Skeletal muscle tissue (tissue), 3 donors: ENCODE measurements at regions not wholly inside any gene's neighbourhood (a gene's known extent, or its start where the extent isn't known, plus 50 kb on each side); places are given as distances from the start of the nearest gene placed in this dataset.

Experiments used
- H3K27ac ChIP-seq: one replicate; pipeline ENCODE4 v1.7.0; 2013; ENCODE audit warnings: mild to moderate bottlenecking, low read depth, low read length, inconsistent platforms
- H3K27me3 ChIP-seq, 3 donors: one replicate each; pipeline ENCODE4 v1.7.0; 2013; ENCODE audit warnings: low read length in 3 of 3; ENCODE audit not compliant: control insufficient read depth in 3 of 3, insufficient read depth in 3 of 3
- H3K36me3 ChIP-seq, 3 donors: one replicate each; pipeline ENCODE4 v1.7.0; 2013; ENCODE audit warnings: low read length in 3 of 3; ENCODE audit not compliant: control insufficient read depth in 3 of 3, insufficient read depth in 3 of 3
- H3K4me1 ChIP-seq, 3 donors: one replicate each; pipeline ENCODE4 v1.7.0; 2013; ENCODE audit warnings: low read length in 3 of 3, mild to moderate bottlenecking in 3 of 3; ENCODE audit not compliant: control insufficient read depth in 3 of 3, insufficient read depth in 3 of 3
- H3K4me3 ChIP-seq, 3 donors: one replicate each; pipeline ENCODE4 v1.7.0; 2013; ENCODE audit warnings: low read length in 3 of 3
- H3K9ac ChIP-seq, 3 donors: one replicate each; pipeline ENCODE4 v1.7.0; 2013; ENCODE audit warnings: low read length in 3 of 3, mild to moderate bottlenecking in 3 of 3, moderate library complexity in 2 of 3, low read depth in 1 of 3
- H3K9me3 ChIP-seq, 3 donors: one replicate each; pipeline ENCODE4 v1.7.0; 2013; ENCODE audit warnings: low read length in 3 of 3; ENCODE audit not compliant: control insufficient read depth in 3 of 3
- donor health status: Osteomylitis.

- Histone ChIP-seq H3K27me3 (peaks cover 0 to 5% (median 4%) of the 10 kb centered on the region in 3 donors), H3K9ac (no peak overlapping the region), H3K9me3 (peaks cover 0 to 3% (median 0%) of the 10 kb centered on the region in 3 donors), H3K4me3 (no peak overlapping the region), H3K4me1 (no peaks in the 10 kb centered on the region), H3K36me3 (no peaks in the 10 kb centered on the region), H3K27ac (no peak overlapping the region)
These were observed 1129.2 kb downstream of the TBC1D22A start for GRCh38 chr22:47891609-47892008.

- Histone ChIP-seq H3K9ac (no peak overlapping the region), H3K27ac (no peak overlapping the region), H3K4me1 (no peaks in the 10 kb centered on the region), H3K4me3 (no peak overlapping the region), H3K27me3 (peaks cover 0 to 8% (median 7%) of the 10 kb centered on the region in 3 donors), H3K36me3 (no peaks in the 10 kb centered on the region), H3K9me3 (peaks cover 0 to 3% (median 0%) of the 10 kb centered on the region in 3 donors)
These were observed 1126.4 kb downstream of the TBC1D22A start for GRCh38 chr22:47888817-47889216.

- H3K27ac ChIP-seq: no peak overlapping the region
- H3K36me3 ChIP-seq: no peaks in the 10 kb centered on the region
- no peak overlapping the region for H3K9ac ChIP-seq
- no peak overlapping the region for H3K4me3 ChIP-seq
- H3K9me3 ChIP-seq: peaks cover 0 to 2% (median 0%) of the 10 kb centered on the region in 3 donors
- H3K27me3 ChIP-seq: peaks cover 0 to 8% (median 7%) of the 10 kb centered on the region in 3 donors
- no peaks in the 10 kb centered on the region for H3K4me1 ChIP-seq
These were observed 1122.3 kb downstream of the TBC1D22A start for GRCh38 chr22:47884775-47885174.

- no peak overlapping the region for H3K27ac ChIP-seq
- H3K9ac ChIP-seq: no peak overlapping the region
- H3K36me3 ChIP-seq: no peaks in the 10 kb centered on the region
- H3K9me3 ChIP-seq: peaks cover 0 to 2% (median 0%) of the 10 kb centered on the region in 3 donors
- no peaks in the 10 kb centered on the region for H3K4me1 ChIP-seq
- no peak overlapping the region for H3K4me3 ChIP-seq
- H3K27me3 ChIP-seq: peaks cover 0 to 8% (median 7%) of the 10 kb centered on the region in 3 donors
These were observed 1121.8 kb downstream of the TBC1D22A start for GRCh38 chr22:47884200-47884599.

GRCh38 chr22:47883757-47884156 lies 1121.3 kb downstream of the TBC1D22A start:
- Histone ChIP-seq H3K9me3 (peaks cover 0 to 2% (median 0%) of the 10 kb centered on the region in 3 donors), H3K9ac (no peak overlapping the region), H3K4me1 (no peaks in the 10 kb centered on the region), H3K27ac (no peak overlapping the region), H3K4me3 (no peak overlapping the region), H3K27me3 (peaks cover 0 to 9% (median 8%) of the 10 kb centered on the region in 3 donors), H3K36me3 (no peaks in the 10 kb centered on the region)

GRCh38 chr22:47879346-47879745 lies 1116.9 kb downstream of the TBC1D22A start:
- Histone ChIP-seq H3K4me3 (no peak overlapping the region), H3K36me3 (no peaks in the 10 kb centered on the region), H3K9ac (no peak overlapping the region), H3K27me3 (peaks cover 2 to 20% (median 7%) of the 10 kb centered on the region in 3 donors), H3K9me3 (no peaks in the 10 kb centered on the region), H3K4me1 (no peaks in the 10 kb centered on the region), H3K27ac (no peak overlapping the region)

- peaks cover 2 to 20% (median 7%) of the 10 kb centered on the region in 3 donors for H3K27me3 ChIP-seq
- H3K4me1 ChIP-seq: no peaks in the 10 kb centered on the region
- H3K9ac ChIP-seq: no peak overlapping the region
- no peak overlapping the region for H3K27ac ChIP-seq
- no peaks in the 10 kb centered on the region for H3K36me3 ChIP-seq
- H3K4me3 ChIP-seq: no peak overlapping the region
- no peaks in the 10 kb centered on the region for H3K9me3 ChIP-seq
These were observed 1116.0 kb downstream of the TBC1D22A start for GRCh38 chr22:47878460-47878859.

GRCh38 chr22:47872761-47873535 lies 1110.5 kb downstream of the TBC1D22A start:
- no peak overlapping the region for H3K27ac ChIP-seq
- H3K4me3 ChIP-seq: no peak overlapping the region

GRCh38 chr22:47865626-47866025 lies 1103.2 kb downstream of the TBC1D22A start:
- H3K27me3 ChIP-seq: peaks cover 0 to 4% (median 4%) of the 10 kb centered on the region in 3 donors
- H3K36me3 ChIP-seq: no peaks in the 10 kb centered on the region
- no peak overlapping the region for H3K27ac ChIP-seq
- H3K4me3 ChIP-seq: no peak overlapping the region
- peaks cover 0 to 5% (median 0%) of the 10 kb centered on the region in 3 donors for H3K9me3 ChIP-seq
- no peaks in the 10 kb centered on the region for H3K4me1 ChIP-seq
- no peak overlapping the region for H3K9ac ChIP-seq

More at GRCh38 chr22:47872761-47873535, 1110.5 kb downstream of the TBC1D22A start:
- no peaks in the 10 kb centered on the region for H3K36me3 ChIP-seq
- no peaks in the 10 kb centered on the region for H3K4me1 ChIP-seq
- no peak overlapping the region for H3K9ac ChIP-seq
- peaks cover 0 to 2% (median 0%) of the 10 kb centered on the region in 3 donors for H3K9me3 ChIP-seq
- peaks cover 2 to 16% (median 7%) of the 10 kb centered on the region in 3 donors for H3K27me3 ChIP-seq

- no peaks in the 10 kb centered on the region for H3K4me1 ChIP-seq
- H3K27ac ChIP-seq: no peak overlapping the region
- H3K4me3 ChIP-seq: no peak overlapping the region
- no peak overlapping the region for H3K9ac ChIP-seq
- no peaks in the 10 kb centered on the region for H3K36me3 ChIP-seq
- peaks cover 0 to 4% (median 4%) of the 10 kb centered on the region in 3 donors for H3K27me3 ChIP-seq
- H3K9me3 ChIP-seq: peaks cover 0 to 4% (median 0%) of the 10 kb centered on the region in 3 donors
These were observed 1099.9 kb downstream of the TBC1D22A start for GRCh38 chr22:47862394-47862793.
